HEK293 (cell line): ENCODE measurements at regions not wholly inside any gene's neighbourhood (a gene's known extent, or its start where the extent isn't known, plus 50 kb on each side); places are given as distances from the start of the nearest gene placed in this dataset.

ENCODE experiments used
- CTCF ChIA-PET: fragments of 350-600 bp; formaldehyde crosslinking; extraction: SDS; loops from one replicate; lab custom pipeline; 2021; ENCODE audit warnings: antibody characterized with exemption; lab: Yijun Ruan, JAX
- POLR2A ChIA-PET: fragments of 300-600 bp; formaldehyde crosslinking; extraction: SDS; loops from one replicate; lab custom pipeline; 2020; ENCODE audit warnings: antibody characterized with exemption, inconsistent platforms; lab: Yijun Ruan, JAX
- H3K27ac ChIP-seq: fragments of 200-500 bp; sonication (Bioruptor generic); 2 replicates; pipeline ENCODE4 v1.5.1; 2014; ENCODE audit warnings: low read depth, low read length, control low read depth, inconsistent platforms; ENCODE audit errors: extremely low read depth
- H3K36me3 ChIP-seq, 2 experiments: fragments of 200-500 bp in 1 of 2; sonication (Bioruptor generic) in 1 of 2; 1 replicate in 1 of 2; 2 replicates in 1 of 2; pipeline ENCODE4 v1.5.1; 2014 to 2017; ENCODE audit warnings: inconsistent platforms in 2 of 2, low read length in 2 of 2; ENCODE audit not compliant: control insufficient read depth in 2 of 2, insufficient read depth in 1 of 2
- H3K4me1 ChIP-seq: fragments of 200-500 bp; sonication (Bioruptor generic); 2 replicates; pipeline ENCODE4 v1.5.1; 2014; ENCODE audit warnings: mild to moderate bottlenecking, low read length, inconsistent platforms; ENCODE audit not compliant: control insufficient read depth, insufficient read depth
- H3K4me3 ChIP-seq: 2 replicates; pipeline ENCODE4 v1.5.1; 2011; ENCODE audit warnings: low read depth, mild to moderate bottlenecking, control low read depth, low read length, moderate library complexity
- H3K9me3 ChIP-seq: fragments of 200-500 bp; sonication (Bioruptor generic); 2 replicates; pipeline ENCODE4 v1.5.1; 2014; ENCODE audit warnings: low read depth, low read length, inconsistent platforms; ENCODE audit not compliant: control insufficient read depth, insufficient read depth
- EGR2 ChIP-seq: fragments of 450-650 bp; formaldehyde crosslinking; IDR thresholded peaks from 2 replicates; pipeline ENCODE4 v1.5.1; 2016; ENCODE audit warnings: low read depth, missing biosample characterization, missing genetic modification characterization
- GLIS1 ChIP-seq: fragments of 450-650 bp; formaldehyde crosslinking; IDR thresholded peaks from 2 replicates; pipeline ENCODE4 v1.5.1; 2016; ENCODE audit warnings: missing biosample characterization, missing genetic modification characterization
- HOXA7 ChIP-seq: sonication (generic); formaldehyde crosslinking; IDR thresholded peaks from 2 replicates; pipeline ENCODE4 v1.8.1; 2022; ENCODE audit warnings: missing genetic modification reagents, borderline replicate concordance
- KLF16 ChIP-seq: fragments of 450-650 bp; formaldehyde crosslinking; IDR thresholded peaks from 2 replicates; pipeline ENCODE4 v1.5.1; 2017; ENCODE audit warnings: missing biosample characterization, missing genetic modification characterization
- OVOL3 ChIP-seq: fragments of 450-650 bp; formaldehyde crosslinking; IDR thresholded peaks from 2 replicates; pipeline ENCODE4 v1.5.1; 2016; ENCODE audit warnings: missing biosample characterization, missing genetic modification characterization
- SCRT2 ChIP-seq: fragments of 450-650 bp; formaldehyde crosslinking; IDR thresholded peaks from 2 replicates; pipeline ENCODE4 v1.5.1; 2016; ENCODE audit warnings: missing biosample characterization, missing genetic modification characterization
- SP3 ChIP-seq: fragments of 450-650 bp; formaldehyde crosslinking; IDR thresholded peaks from 2 replicates; pipeline ENCODE4 v1.5.1; 2016; ENCODE audit warnings: missing biosample characterization, missing genetic modification characterization
- TRIM28 ChIP-seq: IDR thresholded peaks from 2 replicates; pipeline ENCODE4 v1.6.1; 2011; ENCODE audit warnings: low read length, control low read depth, borderline replicate concordance
- ZBTB20 ChIP-seq: fragments of 450-650 bp; formaldehyde crosslinking; IDR thresholded peaks from 2 replicates; pipeline ENCODE4 v1.5.1; 2016; ENCODE audit warnings: missing biosample characterization, missing genetic modification characterization
- ZBTB48 ChIP-seq: fragments of 450-650 bp; formaldehyde crosslinking; IDR thresholded peaks from 2 replicates; pipeline ENCODE4 v1.5.1; 2016; ENCODE audit warnings: missing biosample characterization, missing genetic modification characterization
- ZNF112 ChIP-seq: fragments of 450-650 bp; formaldehyde crosslinking; IDR thresholded peaks from 2 replicates; pipeline ENCODE4 v1.5.0; 2017; ENCODE audit warnings: missing biosample characterization, missing genetic modification characterization
- ZNF157 ChIP-seq: fragments of 450-650 bp; formaldehyde crosslinking; IDR thresholded peaks from 2 replicates; pipeline ENCODE4 v1.5.1; 2016; ENCODE audit warnings: missing biosample characterization, missing genetic modification characterization
- ZNF239 ChIP-seq: fragments of 450-650 bp; formaldehyde crosslinking; IDR thresholded peaks from 2 replicates; pipeline ENCODE4 v1.5.1; 2016; ENCODE audit warnings: missing biosample characterization, missing genetic modification characterization
- ZNF354C ChIP-seq: fragments of 450-650 bp; formaldehyde crosslinking; IDR thresholded peaks from 2 replicates; pipeline ENCODE4 v1.5.1; 2016; ENCODE audit warnings: missing biosample characterization, missing genetic modification characterization, low read depth, borderline replicate concordance
- ZNF366 ChIP-seq: fragments of 450-650 bp; formaldehyde crosslinking; conservative IDR thresholded peaks from 2 replicates; pipeline ENCODE4 v1.5.1; 2016; ENCODE audit warnings: missing biosample characterization, missing genetic modification characterization
- ZNF394 ChIP-seq: fragments of 450-650 bp; formaldehyde crosslinking; IDR thresholded peaks from 2 replicates; pipeline ENCODE4 v1.5.1; 2016; ENCODE audit warnings: missing biosample characterization, missing genetic modification characterization, mild to moderate bottlenecking, moderate library complexity, borderline replicate concordance
- ZNF560 ChIP-seq: fragments of 450-650 bp; formaldehyde crosslinking; IDR thresholded peaks from 2 replicates; pipeline ENCODE4 v1.5.1; 2017; ENCODE audit warnings: missing biosample characterization, missing genetic modification characterization, borderline replicate concordance
- ZNF629 ChIP-seq: fragments of 450-650 bp; formaldehyde crosslinking; IDR thresholded peaks from 2 replicates; pipeline ENCODE4 v1.5.1; 2017; ENCODE audit warnings: missing biosample characterization, missing genetic modification characterization
- ZNF791 ChIP-seq: fragments of 450-650 bp; formaldehyde crosslinking; IDR thresholded peaks from 2 replicates; pipeline ENCODE4 v1.5.1; 2016; ENCODE audit warnings: missing biosample characterization, missing genetic modification characterization
- ZNF843 ChIP-seq: fragments of 450-650 bp; formaldehyde crosslinking; IDR thresholded peaks from 2 replicates; pipeline ENCODE4 v1.5.1; 2016; ENCODE audit warnings: missing biosample characterization, missing genetic modification characterization
- ZSCAN30 ChIP-seq: fragments of 450-650 bp; IDR thresholded peaks from 2 replicates; pipeline ENCODE4 v1.5.1; 2018; ENCODE audit warnings: missing biosample characterization, mild to moderate bottlenecking, missing genetic modification characterization, moderate library complexity
- TF ChIP-seq, protein P1 (sequence below): fragments of 450-650 bp; IDR thresholded peaks from 2 replicates; pipeline ENCODE4 v1.5.1; 2018; ENCODE audit warnings: missing biosample characterization, missing genetic modification characterization
- TF ChIP-seq, protein P2 (sequence below): fragments of 450-650 bp; formaldehyde crosslinking; IDR thresholded peaks from 2 replicates; pipeline ENCODE4 v1.5.1; 2016; ENCODE audit warnings: missing biosample characterization, missing genetic modification characterization
- TF ChIP-seq, protein P3 (sequence below): fragments of 450-650 bp; formaldehyde crosslinking; IDR thresholded peaks from 2 replicates; pipeline ENCODE4 v1.5.1; 2017; ENCODE audit warnings: missing biosample characterization, missing genetic modification characterization
- TF ChIP-seq, protein P4 (sequence below): fragments of 450-650 bp; formaldehyde crosslinking; IDR thresholded peaks from 2 replicates; pipeline ENCODE4 v1.5.1; 2016; ENCODE audit warnings: missing biosample characterization, missing genetic modification characterization
- TF ChIP-seq, protein P5 (sequence below): fragments of 450-650 bp; formaldehyde crosslinking; IDR thresholded peaks from 2 replicates; pipeline ENCODE4 v1.5.1; 2017; ENCODE audit warnings: missing biosample characterization, mild to moderate bottlenecking, missing genetic modification characterization, moderate library complexity

DNA sequence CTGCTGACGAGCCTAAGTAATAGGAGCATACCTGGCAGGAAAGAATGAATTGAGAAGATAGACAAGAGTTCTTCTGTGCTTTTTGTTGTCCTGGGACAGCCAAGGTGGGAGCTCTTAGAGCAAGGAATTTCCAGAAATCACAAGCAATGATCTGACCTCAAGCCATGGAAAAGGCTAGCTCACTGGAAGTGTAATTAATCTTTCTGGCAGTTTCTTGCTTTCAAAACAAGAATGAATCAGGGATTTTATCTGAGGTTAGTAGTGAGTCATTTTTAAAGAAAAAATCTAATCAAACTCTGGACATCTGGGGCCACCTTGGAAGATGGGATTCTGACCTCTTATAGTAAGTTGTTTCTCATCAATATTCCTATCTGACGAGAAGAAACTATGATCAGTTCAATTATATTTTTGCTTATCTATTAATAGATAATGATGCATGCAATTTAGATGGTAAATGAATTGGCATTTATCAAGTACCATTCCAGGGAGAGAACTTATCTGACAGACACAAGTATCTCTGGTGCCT, 98.0 kb downstream of the ADCYAP1 start:
- Histone ChIP-seq H3K36me3 (no peaks in the 10 kb centered on the region), H3K4me3 (no peak overlapping the region), H3K4me1 (no peaks in the 10 kb centered on the region), H3K9me3 (no peaks in the 10 kb centered on the region), H3K27ac (no peak overlapping the region)
- TF ChIP-seq ZNF629 (no peak), HOXA7 (no peak), ZNF394 (tag by site-specific recombination) (no peak), SCRT2 (tag by site-specific recombination) (no peak)
- TF ChIP-seq, protein P1, sequence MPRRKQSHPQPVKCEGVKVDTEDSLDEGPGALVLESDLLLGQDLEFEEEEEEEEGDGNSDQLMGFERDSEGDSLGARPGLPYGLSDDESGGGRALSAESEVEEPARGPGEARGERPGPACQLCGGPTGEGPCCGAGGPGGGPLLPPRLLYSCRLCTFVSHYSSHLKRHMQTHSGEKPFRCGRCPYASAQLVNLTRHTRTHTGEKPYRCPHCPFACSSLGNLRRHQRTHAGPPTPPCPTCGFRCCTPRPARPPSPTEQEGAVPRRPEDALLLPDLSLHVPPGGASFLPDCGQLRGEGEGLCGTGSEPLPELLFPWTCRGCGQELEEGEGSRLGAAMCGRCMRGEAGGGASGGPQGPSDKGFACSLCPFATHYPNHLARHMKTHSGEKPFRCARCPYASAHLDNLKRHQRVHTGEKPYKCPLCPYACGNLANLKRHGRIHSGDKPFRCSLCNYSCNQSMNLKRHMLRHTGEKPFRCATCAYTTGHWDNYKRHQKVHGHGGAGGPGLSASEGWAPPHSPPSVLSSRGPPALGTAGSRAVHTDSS (tag by site-specific recombination): no peak
- ChIA-PET POLR2A (no interaction called here), CTCF (interaction anchor here (1.2 kb wide), 1 partner anchor 41 kb away, joined by 3 read pairs; no protein-coding TSS in a partner anchor)

DNA sequence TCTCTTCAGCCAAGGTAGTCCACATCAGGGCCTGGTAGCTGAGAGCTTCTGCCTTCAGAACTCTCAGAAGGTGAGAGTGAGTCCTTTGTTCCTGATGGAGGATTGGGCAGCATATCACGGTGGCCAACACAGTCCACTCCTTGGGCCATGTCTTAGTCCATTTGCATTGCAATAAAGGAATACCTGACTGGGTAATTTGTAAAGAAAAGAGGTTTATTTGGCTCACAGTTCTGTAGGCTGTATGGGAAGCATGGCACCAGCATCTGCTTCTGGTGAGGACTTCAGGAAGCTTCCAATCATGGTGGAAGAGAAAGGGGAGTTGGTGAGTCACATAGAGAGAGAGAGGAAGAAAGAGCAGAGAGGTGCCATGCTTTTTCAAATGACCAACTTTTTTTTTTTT, 98.8 kb downstream of the ADCYAP1 start:
- no peak for TF ChIP-seq TRIM28
- TF ChIP-seq ZNF239: no peak
- no peak for TF ChIP-seq ZNF560 (tag by site-specific recombination)
- no peak for TF ChIP-seq ZSCAN30 (tag by site-specific recombination)
- TF ChIP-seq HOXA7: no peak
- CTCF ChIA-PET: interaction anchor here (1.2 kb wide), 1 partner anchor 42 kb away, joined by 3 read pairs; no protein-coding TSS in a partner anchor
- H3K36me3 ChIP-seq: no peaks in the 10 kb centered on the region

DNA sequence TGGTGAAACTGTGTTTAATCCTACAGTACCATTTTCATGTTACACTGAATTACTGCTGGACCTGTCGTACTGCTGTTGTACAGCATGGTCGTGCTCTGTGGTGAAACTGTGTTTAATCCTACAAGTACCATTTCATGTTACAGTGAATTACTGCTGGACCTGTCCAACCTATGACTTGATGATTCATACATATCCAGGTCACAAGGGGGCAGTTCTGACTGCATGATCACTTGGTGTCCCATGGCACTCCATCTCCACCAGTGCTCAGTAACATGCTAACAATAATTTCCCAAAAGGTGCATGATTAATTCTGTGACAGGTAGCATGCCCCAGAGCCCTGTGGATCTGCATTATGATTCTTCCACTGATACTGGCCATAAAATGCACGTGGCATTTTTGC, 101.6 kb downstream of the ADCYAP1 start:
- Histone ChIP-seq H3K9me3 (no peaks in the 10 kb centered on the region), H3K4me1 (no peaks in the 10 kb centered on the region), H3K36me3 (no peaks in the 10 kb centered on the region)
- POLR2A ChIA-PET: no interaction called here
- TF ChIP-seq ZBTB48 (tag by site-specific recombination): no peak
- TF ChIP-seq, protein P2, sequence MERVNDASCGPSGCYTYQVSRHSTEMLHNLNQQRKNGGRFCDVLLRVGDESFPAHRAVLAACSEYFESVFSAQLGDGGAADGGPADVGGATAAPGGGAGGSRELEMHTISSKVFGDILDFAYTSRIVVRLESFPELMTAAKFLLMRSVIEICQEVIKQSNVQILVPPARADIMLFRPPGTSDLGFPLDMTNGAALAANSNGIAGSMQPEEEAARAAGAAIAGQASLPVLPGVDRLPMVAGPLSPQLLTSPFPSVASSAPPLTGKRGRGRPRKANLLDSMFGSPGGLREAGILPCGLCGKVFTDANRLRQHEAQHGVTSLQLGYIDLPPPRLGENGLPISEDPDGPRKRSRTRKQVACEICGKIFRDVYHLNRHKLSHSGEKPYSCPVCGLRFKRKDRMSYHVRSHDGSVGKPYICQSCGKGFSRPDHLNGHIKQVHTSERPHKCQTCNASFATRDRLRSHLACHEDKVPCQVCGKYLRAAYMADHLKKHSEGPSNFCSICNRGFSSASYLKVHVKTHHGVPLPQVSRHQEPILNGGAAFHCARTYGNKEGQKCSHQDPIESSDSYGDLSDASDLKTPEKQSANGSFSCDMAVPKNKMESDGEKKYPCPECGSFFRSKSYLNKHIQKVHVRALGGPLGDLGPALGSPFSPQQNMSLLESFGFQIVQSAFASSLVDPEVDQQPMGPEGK (tag by site-specific recombination): no peak
- no peak for TF ChIP-seq ZNF157
- no peak for TF ChIP-seq KLF16 (tag by site-specific recombination)
- TF ChIP-seq EGR2 (tag by site-specific recombination): no peak
- TF ChIP-seq SP3 (tag by site-specific recombination): no peak
- TF ChIP-seq ZBTB20 (tag by site-specific recombination): no peak
- TF ChIP-seq, protein P3, sequence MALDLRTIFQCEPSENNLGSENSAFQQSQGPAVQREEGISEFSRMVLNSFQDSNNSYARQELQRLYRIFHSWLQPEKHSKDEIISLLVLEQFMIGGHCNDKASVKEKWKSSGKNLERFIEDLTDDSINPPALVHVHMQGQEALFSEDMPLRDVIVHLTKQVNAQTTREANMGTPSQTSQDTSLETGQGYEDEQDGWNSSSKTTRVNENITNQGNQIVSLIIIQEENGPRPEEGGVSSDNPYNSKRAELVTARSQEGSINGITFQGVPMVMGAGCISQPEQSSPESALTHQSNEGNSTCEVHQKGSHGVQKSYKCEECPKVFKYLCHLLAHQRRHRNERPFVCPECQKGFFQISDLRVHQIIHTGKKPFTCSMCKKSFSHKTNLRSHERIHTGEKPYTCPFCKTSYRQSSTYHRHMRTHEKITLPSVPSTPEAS (tag by site-specific recombination): no peak
- no peak for TF ChIP-seq ZNF354C (tag by site-specific recombination)
- no peak for TF ChIP-seq ZNF843
- TF ChIP-seq ZNF791 (tag by site-specific recombination): no peak
- no peak for TF ChIP-seq ZNF112
- TF ChIP-seq, protein P4, sequence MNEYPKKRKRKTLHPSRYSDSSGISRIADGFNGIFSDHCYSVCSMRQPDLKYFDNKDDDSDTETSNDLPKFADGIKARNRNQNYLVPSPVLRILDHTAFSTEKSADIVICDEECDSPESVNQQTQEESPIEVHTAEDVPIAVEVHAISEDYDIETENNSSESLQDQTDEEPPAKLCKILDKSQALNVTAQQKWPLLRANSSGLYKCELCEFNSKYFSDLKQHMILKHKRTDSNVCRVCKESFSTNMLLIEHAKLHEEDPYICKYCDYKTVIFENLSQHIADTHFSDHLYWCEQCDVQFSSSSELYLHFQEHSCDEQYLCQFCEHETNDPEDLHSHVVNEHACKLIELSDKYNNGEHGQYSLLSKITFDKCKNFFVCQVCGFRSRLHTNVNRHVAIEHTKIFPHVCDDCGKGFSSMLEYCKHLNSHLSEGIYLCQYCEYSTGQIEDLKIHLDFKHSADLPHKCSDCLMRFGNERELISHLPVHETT (tag by site-specific recombination): no peak
- no peak for TF ChIP-seq GLIS1 (tag by site-specific recombination)
- no peak for TF ChIP-seq OVOL3
- TF ChIP-seq ZNF366: no peak
- TF ChIP-seq, protein P5, sequence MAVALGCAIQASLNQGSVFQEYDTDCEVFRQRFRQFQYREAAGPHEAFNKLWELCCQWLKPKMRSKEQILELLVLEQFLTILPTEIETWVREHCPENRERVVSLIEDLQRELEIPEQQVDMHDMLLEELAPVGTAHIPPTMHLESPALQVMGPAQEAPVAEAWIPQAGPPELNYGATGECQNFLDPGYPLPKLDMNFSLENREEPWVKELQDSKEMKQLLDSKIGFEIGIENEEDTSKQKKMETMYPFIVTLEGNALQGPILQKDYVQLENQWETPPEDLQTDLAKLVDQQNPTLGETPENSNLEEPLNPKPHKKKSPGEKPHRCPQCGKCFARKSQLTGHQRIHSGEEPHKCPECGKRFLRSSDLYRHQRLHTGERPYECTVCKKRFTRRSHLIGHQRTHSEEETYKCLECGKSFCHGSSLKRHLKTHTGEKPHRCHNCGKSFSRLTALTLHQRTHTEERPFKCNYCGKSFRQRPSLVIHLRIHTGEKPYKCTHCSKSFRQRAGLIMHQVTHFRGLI: no peak
- TF ChIP-seq, all 188 proteins: peak for 0
- CTCF ChIA-PET: interaction anchor here (0.7 to 0.9 kb wide), 2 partner anchors 9 to 1098 kb away, joined by 3 to 5 read pairs; no protein-coding TSS in a partner anchor
- Histone ChIP-seq H3K27ac (no peak overlapping the region), H3K4me3 (no peak overlapping the region)

More for the DNA sequence above, 98.8 kb downstream of the ADCYAP1 start:
- no peak overlapping the region for H3K27ac ChIP-seq
- no peaks in the 10 kb centered on the region for H3K4me1 ChIP-seq
- H3K4me3 ChIP-seq: no peak overlapping the region
- POLR2A ChIA-PET: no interaction called here
- H3K9me3 ChIP-seq: no peaks in the 10 kb centered on the region
